HG02678 (cell line): ENCODE measurements at regions not wholly inside any gene's neighbourhood (a gene's known extent, or its start where the extent isn't known, plus 50 kb on each side); places are given as distances from the start of the nearest gene placed in this dataset.

ENCODE experiments used
- ATAC-seq: cut with Tn5 transposase; IDR thresholded peaks from one replicate; pipeline ENCODE4 v1.9.1; 2021; ENCODE audit warnings: mild to moderate bottlenecking, moderate library complexity; ENCODE audit not compliant: unreplicated experiment

DNA sequence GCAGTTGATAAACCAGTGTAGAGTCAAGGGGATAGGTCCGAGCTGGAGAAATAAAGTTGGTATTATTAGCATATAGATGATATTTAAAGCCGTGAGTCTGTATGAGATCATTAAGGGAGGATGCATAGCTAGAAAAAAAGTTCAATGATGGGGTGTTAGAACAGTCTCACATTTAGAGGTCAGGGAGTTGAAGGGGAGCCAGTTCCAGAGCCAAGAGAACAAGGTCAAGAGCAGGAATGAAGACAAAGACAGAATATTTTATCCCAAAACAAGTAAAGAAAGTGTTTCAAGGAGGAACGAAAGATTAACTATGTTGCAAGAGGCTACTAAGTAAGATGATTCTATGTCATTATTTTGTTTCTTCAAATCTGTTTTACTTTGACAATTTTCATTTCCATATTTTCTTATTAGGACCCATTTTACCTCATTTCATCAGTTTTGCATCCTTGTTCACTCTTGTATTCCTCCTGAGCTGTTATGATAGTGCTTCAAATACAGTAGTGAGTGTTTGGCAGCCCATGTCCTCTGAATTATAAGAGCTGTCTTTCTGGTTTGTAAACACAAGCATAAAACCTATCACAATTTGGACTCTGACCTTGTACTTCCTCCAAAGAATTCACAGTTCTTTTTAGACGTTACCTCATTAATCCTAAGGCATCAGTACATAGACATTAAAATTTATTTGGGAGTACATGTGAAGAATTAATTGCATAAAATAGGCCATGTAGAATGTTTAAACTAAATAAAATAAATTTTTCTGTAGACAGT lies 695.7 kb upstream of the NECTIN3 start:
- ATAC-seq = no peak

GRCh38 chr3:110378481-110378880 lies 693.1 kb upstream of the NECTIN3 start:
- no peak for ATAC-seq

DNA sequence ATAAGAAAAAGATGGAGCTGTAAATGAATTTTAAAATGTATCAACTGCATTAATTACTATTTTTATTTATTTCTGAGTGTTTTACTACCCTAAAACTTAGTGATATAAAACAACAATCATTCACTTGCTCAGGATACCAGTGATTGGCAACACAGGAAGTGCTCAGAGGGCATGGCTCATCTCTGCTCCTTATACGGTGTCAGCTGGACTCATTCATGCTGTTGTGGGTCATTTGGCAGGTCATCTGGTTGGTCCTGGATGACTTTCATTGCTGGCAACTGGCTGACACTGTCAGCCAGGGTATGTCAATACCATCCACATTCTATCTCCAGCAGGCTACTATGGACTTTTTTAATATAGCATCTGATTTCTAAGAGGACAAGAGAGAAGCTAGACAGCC lies 689.6 kb upstream of the NECTIN3 start:
- no peak for ATAC-seq

GRCh38 chr3:110383356-110383755 lies 688.3 kb upstream of the NECTIN3 start:
- no peak for ATAC-seq

- ATAC-seq = no peak
These were observed 687.0 kb upstream of the NECTIN3 start for GRCh38 chr3:110384601-110385000.

DNA sequence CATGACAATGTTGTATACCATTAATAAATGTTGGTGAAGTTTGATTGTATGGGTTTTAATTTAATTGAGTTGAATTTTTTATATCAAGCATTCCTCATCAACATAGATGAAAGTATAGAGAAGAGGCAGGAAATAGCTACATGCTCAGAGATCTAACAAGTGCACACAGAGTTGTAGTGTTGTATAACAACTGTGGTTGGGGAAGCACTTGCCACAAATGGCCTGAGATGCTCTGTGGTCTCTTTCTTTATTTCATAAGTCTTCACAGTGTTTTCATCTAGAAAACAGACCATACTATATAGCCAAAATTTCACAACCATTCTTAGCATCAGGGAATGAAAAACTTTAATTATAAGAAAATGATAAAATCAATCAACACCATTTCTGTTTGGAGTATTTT lies 682.6 kb upstream of the NECTIN3 start:
- ATAC-seq = no peak

GRCh38 chr3:110390372-110390771 lies 681.2 kb upstream of the NECTIN3 start:
- ATAC-seq = no peak

GRCh38 chr3:110391042-110391441 lies 680.6 kb upstream of the NECTIN3 start:
- ATAC-seq = no peak

- no peak for ATAC-seq
These were observed 679.8 kb upstream of the NECTIN3 start for GRCh38 chr3:110391640-110392395.

GRCh38 chr3:110393941-110394340 lies 677.7 kb upstream of the NECTIN3 start:
- ATAC-seq = no peak

DNA sequence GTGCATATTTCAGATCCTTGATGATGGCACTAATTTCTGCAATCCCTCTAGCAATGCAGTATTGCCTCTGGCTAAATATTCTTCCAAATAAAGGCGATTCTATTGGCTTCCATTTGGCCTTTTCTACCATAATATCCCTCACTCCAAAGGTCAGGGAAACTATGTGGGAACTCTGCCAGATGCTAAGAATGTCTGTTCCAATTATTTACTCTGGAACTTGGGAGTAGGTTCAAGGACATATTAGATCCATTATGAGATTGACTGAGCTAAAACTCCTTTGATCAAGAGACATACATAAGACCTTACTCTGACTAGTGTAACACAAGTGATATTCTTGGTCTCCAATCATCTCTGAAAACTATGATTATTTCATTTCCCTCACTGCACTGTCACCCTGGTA lies 674.5 kb upstream of the NECTIN3 start:
- no peak for ATAC-seq

- ATAC-seq = no peak
These were observed 671.3 kb upstream of the NECTIN3 start for GRCh38 chr3:110400315-110400714.

- no peak for ATAC-seq
These were observed 665.6 kb upstream of the NECTIN3 start for GRCh38 chr3:110405830-110406585.

GRCh38 chr3:110413266-110413665 lies 658.4 kb upstream of the NECTIN3 start:
- no peak for ATAC-seq

DNA sequence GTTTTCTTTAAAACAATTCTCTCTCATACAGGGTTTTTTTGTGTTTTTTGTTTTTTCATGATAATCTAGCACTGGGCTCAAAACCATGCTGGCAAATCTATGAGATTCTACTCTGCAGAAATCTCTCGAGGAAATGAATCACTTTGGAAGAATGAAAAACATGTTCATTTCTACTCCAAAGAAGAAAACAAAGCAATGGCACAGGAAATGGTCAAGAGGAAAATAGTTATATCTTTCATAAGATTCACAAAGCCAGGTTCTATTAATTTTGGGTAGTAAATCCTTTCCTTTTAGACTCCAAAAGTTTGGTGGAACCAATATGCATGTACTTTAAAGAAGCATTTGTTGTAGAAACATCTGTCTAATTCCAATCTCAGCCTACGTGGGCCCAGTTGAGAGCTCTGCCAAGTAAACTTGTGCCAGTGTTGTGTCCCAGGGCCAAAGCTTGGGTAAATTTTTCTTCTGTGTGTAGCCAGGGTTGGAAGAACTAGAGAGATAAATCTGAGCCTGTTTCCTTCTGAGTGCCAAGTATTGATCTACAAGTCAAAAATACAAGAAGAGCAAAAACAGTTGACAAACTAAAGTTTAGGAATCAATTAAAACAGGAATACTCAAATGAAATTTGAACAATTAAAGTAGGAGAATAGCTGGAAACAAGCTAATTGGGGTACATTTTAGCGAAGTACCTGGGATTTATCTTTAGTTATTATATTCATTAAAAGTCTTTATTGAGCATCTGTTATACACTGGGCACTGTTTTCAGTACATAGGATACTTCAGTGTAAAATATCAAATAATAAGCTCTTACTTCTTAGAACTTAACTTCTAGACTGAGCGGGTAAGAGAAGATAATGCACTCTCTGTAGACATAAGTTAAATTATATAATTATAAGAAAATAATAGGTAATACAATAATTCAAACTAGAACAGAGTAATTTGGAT lies 657.5 kb upstream of the NECTIN3 start:
- ATAC-seq = no peak

DNA sequence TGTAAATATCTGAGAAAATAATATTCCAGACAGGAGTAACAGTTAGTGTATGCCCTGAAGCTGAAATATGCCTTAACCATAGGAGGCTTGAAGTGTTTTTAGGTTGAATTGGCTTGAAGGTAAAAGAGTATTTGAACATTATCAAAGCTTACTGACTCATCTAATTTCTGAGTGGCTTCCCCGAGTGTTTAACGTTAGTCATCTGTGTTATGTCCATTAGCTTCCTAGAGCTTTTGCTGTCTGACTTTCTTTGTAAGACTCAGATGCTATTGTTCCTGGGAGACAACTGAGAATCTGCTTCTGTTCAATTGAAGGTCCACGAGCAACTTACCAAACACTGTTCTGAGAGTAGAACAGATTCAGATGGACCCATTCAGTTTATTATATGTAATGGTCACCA lies 656.8 kb upstream of the NECTIN3 start:
- no peak for ATAC-seq

- no peak for ATAC-seq
These were observed 652.5 kb upstream of the NECTIN3 start for GRCh38 chr3:110419096-110419495.

DNA sequence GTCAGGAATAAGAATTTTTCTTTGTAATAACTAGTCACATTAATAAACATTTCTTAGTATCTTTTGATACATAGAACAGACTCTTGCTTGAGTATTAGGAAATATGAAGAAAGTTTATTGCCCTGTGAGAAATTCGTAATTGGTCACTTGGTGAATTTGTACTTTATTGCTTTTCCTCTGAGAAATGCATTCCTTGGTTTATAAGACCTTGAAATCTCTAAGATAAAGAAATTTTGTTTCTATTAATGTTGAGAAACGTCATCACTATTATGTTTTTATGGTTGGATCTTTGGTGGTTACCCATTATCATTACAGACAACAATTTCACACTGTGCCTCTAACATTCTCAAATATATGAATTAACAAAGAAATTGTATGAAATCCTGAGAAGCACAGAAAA lies 652.0 kb upstream of the NECTIN3 start:
- no peak for ATAC-seq

- ATAC-seq = no peak
These were observed 651.4 kb upstream of the NECTIN3 start for GRCh38 chr3:110420158-110420641.

DNA sequence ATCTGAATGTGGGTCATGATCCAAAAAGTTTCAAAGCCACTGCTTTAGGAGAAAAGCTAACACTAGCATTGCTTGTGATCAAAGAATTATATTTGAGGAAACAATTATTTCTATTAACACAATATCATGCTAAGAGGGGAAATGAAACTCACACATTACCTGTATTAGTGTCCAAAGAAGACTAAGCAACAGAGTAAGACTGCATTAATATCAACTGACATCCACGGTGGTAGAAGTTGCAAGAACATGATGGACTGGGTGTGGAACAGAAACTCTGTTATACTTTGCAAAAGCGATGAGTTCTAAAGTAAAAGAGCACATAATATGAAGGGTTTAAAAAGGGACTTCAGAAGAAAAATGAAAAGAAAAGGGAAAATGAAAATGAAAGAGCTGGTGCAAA lies 648.3 kb upstream of the NECTIN3 start:
- ATAC-seq = no peak
